SW480 (cell line): ENCODE measurements at regions not wholly inside any gene's neighbourhood (a gene's known extent, or its start where the extent isn't known, plus 50 kb on each side); places are given as distances from the start of the nearest gene placed in this dataset.

Experiments used
- DNase-seq: peaks from one replicate; pipeline ENCODE4 v3.0.0-alpha.2; 2016; ENCODE audit warnings: low spot score

DNA sequence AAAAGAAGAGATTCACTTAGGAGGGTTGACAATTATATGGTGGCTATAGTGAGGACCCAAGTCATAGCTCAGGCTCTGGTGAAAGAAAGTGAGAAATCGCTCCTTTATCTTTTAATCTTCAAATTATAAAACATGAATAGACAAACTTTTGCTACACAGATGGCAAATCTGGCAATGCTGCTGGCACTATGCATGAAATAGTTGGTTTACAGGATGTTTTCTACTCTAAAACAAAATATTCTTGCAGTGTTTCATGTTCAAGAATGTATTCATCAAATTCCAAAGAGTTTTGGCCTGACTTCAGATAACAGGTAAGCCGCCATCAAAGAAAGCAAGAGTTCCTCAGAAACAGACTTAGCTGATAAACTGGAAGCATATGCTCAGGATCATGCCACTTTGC lies 801.2 kb downstream of the C4orf33 start:
- DNase-seq = no peak

DNA sequence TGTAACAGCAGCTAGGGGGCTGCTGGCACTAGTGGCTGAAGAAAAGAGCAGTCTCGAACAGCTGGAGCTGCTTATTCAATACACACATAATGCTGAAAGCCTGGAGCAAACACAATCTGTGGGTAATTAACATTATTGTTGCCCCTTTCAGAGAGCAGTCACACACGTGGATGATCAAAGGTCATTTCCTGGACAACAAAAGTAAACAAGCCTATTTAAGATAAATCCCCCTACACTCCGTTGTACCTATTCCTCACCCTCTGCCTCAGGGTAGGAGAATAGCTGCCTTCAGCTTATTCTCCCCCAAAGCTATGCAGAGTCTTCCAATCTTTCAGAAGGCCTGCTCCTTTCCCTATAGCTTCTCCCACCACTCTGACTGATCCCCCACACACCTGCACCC lies 803.9 kb downstream of the C4orf33 start:
- no peak for DNase-seq

DNA sequence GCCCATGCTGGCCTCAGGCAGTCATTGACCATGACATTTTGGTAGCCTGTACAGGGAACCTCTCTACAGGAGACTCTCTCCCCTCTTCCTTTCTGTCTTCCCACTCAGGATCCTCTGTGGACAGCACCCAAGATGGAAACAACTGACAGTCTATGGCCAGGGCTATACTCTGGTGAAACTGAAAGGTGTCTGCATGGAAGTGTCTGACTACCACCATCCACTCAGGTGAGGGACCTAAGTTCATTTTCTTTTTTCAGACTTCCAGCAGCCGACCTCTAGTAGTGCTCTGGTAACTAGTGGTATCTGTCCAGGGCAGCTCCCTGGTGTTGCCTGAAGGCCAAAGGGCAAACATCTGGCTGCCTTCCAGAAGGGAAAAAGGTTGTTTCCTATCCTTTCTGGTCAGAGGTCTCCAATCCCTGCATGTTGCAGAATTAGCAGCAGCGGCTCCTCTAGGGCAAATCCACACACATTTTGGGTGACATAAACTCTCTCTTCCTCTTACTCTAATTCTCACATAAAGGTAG lies 804.5 kb downstream of the C4orf33 start:
- DNase-seq = no peak

DNA sequence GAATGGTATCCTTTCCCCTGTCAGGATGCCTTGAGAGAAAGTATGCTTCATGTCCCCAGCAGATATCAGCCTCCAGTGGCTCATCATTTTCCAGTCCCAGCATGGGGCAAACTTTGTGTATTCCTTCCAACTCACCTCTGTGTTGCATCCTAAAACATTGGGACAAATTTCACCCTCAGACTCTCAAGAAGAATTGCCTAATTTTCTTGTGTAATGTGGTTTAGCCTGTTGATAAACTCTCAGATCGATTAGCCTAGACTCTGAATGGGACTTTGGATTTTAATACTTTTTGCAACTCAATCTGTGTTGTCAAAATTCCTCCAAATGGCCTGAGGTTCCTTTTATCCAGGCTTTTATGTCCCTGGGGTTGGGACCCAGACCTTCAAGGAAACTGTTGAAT lies 805.3 kb downstream of the C4orf33 start:
- no peak for DNase-seq

DNA sequence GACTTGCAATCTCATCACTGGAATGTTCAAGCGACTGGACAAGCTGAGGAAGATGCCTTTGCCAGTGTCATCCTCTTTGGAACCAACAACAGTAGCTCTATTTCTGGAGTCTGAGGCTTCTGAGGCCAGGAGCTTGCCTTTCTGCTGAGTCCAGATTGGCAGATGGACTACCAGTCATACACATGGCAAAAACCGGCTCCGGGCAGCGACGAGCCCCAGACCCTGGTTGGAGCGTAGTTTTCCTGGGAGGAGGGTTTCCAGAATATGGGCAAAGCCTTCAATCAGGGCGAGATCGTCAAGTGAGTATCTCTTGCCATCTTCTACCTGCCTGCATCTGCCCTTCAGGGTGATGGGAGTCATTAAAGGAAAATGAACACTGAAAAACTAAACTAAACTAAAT lies 807.9 kb downstream of the C4orf33 start:
- DNase-seq = no peak

DNA sequence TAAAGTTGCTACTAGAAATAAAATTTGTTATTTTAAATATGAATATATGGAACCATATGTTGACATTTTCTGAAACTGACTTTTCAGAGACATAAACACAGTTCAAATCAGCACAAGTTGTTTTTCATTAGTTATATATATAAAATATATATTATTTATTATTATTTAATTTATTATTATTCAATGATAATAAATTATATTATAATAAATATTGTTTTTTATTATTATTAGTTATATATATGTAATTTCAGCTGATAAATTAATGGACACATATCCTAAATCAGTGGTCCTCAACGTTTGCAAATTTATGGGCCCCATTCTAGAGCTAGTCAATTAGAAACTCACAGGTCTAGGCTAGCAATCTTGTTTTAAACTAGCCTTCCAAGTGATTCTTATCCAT lies 809.3 kb downstream of the C4orf33 start:
- no peak for DNase-seq

DNA sequence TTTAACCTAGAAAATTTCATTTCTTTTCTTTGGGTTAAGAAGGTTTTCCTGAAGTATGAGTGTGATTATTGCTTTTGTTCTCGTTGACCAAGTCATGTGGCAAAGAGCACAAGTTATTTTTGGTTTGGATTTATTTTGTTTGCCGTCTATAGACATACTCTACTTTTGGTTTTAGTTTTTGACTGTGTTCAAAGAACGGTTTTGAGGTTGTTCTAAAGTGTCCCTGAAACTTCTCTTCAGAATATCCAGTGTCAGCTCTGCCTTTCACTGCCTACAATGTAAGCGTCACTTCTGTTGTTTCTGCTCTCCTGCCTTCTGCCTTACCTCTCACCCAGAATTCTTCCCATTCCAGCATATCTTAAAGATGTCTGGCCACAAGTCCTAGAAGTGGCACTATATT lies 812.2 kb downstream of the C4orf33 start:
- no peak for DNase-seq

DNA sequence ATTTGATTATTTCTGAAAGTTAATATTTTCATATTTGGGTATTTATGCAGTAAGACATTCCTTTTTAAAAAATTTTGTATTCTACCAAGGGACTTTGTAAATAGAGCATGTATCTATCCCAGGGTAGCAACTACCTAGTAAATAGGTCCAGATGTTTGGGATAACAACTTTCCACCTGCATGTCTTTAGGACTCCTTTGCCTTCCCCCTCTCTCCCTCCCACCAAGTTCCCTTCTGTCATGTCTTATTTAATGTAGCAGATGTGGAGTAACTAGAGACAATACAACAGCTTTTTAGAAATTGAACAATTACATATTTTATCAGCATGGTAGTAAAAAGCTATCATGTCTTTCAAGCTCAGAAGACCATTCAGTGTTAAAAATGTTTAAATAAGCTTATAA lies 821.0 kb downstream of the C4orf33 start:
- no peak for DNase-seq

DNA sequence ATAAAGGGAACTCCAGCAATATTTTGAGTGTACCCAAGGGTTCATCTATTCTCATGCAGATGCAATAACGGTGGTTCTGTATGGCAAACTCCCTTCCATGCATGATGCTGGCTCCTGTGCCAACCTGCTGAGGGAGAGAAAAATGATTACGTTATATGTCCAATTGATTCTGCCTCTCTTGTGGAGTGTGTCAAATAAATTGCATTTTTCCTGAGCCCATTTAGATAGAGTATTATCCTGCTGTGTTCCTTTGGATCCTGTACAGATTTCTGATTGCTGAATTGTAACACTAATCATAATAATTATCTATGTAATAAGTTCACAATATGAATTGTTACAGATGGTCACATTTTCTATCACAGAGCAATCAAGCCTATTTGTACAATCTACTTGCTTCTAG lies 821.7 kb downstream of the C4orf33 start:
- no peak for DNase-seq

DNA sequence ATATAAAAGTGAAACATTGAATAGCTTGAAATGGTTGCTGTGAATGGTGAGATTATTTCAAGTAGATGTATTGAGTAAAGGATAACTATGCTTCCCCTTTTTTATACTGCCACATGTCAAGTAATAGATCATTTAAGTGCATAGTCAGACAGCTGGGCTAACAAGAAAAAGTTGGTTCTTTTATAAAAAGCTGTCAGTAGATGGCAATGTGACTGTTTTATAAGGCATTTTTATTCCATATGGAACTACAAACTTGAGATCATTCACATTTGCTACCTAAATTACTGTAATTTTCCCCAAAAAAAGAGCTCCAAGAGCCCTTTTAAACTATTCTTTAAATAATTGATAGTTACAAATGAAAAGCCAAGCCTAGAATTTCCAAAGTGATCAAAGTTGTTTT lies 831.0 kb downstream of the C4orf33 start:
- no peak for DNase-seq

DNA sequence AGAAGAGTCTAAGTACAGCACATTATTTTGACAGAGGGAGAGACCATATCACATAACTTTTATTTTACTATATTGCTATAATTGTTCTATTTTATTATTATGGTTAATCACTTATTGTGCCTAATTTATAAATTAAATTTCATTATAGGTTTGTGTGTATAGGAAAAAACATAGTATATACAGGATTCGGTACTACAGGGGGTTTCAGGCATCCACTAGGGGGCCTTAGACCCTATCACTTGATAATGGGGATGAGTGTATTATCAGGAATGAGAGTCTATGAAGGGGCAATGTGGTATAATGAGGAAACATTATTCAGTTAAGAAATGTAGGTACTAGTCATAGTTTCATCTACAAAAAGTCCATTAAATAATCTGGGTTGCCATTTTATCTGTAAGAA lies 833.1 kb downstream of the C4orf33 start:
- DNase-seq = no peak

DNA sequence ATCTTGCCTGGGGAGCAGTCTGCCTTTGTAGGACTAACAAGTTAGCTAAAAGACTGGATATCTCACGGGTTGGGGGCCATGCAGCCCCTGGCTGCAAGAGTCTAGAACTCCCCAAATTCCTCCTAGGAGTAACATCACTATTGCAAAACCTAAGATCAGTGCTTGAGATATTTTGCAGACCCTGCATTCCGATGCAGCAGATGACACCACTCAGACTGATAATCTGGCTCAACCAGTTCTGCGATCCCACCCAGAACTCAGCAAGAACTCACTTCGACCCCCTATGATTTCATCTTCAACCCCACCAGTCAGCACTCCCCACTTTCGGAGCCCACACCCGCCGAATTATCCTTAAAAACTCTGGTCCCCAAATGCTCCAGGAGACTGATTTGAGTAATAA lies 834.0 kb downstream of the C4orf33 start:
- no peak for DNase-seq

DNA sequence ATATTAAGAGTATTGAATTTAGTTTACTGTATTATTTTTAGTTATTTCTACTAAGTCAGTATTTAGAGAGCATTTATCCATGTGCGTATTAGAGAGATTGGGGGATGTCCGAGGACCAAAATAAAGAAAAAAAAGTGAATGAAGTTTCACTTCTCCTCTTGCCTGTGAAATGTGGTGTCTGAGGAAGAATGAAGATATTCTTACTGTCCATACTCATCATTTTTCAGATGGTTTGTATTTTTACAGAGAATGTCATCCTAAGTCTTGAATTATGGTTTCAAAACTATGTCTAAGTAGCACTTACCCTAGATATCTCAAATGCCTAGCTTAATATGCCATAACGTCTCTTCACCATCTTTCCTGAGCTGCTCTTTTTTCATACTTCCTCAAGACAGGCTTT lies 854.3 kb downstream of the C4orf33 start:
- DNase-seq = no peak

DNA sequence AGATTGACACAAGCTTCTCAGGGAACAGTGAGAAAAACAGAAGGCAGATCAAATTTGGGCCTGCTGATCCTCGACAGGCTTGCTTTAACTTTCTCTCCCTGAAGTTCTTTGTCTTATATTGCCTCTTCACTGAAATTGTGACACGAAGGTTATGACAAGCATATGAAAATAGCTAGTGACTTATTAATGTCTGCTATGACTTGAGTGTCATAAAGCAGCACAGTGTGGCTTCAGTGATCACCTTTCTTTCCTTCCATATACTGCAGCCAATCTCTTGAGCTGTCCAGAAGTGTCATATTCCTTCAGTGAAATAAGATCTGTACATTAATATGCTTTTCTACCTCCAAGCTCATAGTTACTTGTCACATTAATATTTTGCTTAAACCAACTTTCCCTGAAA lies 870.2 kb downstream of the C4orf33 start:
- DNase-seq = no peak

DNA sequence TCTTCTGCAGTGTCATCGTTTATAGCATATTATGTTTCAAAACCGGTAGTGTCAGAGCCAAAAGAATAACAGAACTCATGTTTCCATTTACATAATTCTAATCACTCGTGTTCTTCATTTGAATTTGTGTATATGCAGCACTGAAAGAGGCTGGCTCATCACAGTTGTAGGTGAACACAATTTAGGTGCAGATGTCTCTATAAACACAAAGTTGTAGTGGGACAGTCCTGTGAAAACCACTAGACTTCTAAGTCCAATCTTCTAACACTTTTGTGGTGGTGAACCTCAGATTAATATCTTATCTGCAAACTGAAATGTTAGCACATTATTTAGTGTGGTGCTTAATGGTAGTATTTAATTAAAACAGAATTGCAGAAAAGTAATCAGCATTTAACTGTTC lies 872.4 kb downstream of the C4orf33 start:
- DNase-seq = no peak

DNA sequence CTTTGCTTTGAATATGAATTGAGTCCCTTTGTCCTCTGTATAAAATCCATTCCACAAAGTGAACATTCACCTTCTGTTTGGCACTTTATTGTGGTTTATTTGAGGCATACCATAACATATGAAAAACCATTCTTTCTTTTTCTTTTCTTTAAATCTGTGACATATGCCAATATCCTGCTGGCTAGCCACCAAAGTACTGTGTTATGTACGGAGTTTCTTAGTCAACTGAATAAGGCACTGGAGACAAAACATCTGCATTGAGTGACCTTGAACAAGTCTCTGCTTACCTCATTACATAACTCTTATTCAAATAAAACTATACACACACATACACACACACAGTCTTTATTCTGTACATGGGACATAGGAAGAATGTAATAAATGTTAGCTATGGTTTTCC lies 872.8 kb downstream of the C4orf33 start:
- DNase-seq = no peak

DNA sequence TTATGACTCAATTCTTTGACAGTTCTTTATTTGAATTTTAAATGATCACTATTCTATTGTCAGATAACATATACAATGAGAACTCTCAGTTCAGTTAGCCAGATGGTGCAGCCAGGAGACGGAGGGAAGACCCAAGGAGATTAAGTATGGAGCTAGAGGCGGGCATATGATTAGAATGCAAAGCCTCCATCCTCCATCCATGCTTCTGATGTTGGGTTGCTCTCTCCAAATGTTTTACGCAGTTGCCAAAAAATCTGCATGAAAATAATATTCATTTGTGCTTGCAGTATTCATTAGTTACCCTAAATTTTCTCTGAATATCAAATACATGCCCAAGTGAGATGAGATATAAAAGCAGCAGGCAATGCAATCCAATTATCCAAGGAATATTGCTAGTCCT lies 874.8 kb downstream of the C4orf33 start:
- no peak for DNase-seq

DNA sequence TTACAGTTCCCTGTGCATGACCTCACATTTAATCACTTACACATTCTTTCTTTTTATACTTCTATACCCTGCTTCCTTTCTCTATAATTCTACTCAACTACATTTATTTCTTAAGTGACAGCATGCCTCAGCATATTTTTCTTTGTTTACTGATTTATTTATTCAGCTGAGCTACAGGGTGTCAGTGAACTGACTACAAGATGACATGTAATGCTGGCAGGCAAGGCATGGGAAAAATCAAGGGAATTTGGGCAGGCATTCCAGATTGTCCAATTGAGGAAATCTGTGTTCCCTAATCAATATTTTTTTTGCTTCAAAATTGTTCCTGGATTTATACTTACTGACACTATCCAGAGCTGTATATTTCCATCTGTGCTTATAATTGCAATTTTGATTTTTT lies 875.5 kb downstream of the C4orf33 start:
- DNase-seq = no peak

DNA sequence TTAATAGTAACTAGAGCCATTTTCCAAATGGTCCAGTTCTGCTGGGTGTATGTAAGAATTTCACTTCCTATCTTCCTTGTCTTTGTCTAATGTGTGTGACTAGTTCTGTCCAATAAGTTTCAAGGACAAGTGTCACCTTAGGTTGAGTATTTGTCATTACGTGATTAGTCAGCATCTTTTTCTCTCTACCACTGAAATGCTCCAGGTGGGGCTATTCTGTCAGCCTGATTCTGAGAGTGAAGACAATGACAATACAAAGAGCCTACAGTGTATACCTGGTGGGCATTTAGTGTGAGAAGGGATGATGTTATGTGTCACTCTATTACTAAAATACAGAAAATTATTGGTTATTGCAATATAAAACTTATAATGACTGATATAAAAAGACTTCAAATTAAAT lies 876.3 kb downstream of the C4orf33 start:
- DNase-seq = no peak

DNA sequence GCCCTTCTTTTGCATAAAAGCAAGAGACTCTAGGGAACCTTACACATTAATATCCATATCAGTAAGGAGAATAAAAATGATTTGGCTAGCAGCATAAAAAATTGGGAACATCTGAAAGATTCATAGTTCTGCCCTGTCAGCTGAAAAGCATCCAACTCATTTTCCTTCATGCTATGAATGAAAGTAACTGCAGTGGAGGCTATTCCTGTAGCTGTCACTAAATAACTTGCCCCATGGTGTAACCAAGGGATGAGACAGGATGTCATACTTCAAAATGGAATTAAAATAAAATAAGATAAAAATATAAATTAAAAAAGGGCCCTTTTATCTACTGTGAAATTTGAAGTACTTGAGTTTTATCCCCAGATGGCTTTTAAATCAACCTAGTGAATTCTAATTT lies 878.8 kb downstream of the C4orf33 start:
- DNase-seq = no peak

DNA sequence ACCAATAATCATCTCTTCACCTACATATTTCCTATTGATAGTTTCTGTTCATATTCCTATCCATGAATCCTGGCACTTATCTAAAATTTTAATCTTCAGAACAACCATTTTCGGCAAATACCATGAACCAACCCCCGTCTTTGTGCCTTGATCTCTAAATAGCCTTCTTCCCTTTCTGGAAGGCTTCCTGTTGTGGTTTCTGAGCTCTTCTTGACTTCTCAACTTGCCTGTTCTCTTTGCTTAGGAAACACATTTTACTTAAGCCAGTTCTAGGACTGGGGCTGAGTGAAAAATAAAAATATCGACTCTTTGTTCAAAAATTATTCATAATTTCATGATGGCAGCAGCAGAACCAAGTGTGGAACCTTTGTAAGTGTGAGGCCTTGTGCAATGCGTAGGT lies 882.4 kb downstream of the C4orf33 start:
- no peak for DNase-seq

DNA sequence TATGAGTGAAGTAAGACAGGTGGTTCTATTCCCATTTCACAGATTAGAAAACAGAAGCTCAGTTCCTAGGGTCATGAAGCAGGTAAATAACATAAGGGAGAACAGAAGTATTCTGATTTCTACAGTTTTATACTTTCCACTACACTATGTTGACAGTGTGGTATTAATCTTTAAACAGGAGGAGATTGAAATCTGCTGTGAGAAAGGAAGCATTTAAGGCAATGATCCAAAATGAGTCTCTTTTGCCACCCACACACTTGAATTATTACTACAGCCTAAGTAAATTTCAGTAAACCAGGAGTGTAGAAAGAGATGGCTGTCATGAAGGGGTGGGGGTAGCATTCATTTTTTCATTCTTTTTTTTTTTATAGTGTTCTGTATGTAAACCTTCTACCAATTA lies 893.0 kb downstream of the C4orf33 start:
- DNase-seq = no peak

DNA sequence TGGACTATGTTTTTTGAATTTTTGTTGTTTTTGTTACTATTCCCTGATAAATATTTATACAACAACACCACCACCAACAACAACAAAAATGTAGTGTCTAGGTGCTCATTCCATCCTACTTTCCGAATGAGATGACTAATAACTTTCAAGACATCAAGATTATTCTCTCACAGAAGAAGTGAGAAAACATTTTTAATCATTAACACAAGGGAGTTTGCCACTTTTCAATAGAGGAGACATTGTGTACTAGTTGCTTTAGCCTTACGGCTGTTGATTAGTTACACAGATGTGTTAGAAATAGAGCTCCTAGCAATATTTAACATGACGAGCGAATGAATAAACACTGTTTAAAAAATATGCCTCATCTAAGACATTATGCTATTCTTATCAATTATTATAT lies 898.8 kb downstream of the C4orf33 start:
- DNase-seq = no peak

DNA sequence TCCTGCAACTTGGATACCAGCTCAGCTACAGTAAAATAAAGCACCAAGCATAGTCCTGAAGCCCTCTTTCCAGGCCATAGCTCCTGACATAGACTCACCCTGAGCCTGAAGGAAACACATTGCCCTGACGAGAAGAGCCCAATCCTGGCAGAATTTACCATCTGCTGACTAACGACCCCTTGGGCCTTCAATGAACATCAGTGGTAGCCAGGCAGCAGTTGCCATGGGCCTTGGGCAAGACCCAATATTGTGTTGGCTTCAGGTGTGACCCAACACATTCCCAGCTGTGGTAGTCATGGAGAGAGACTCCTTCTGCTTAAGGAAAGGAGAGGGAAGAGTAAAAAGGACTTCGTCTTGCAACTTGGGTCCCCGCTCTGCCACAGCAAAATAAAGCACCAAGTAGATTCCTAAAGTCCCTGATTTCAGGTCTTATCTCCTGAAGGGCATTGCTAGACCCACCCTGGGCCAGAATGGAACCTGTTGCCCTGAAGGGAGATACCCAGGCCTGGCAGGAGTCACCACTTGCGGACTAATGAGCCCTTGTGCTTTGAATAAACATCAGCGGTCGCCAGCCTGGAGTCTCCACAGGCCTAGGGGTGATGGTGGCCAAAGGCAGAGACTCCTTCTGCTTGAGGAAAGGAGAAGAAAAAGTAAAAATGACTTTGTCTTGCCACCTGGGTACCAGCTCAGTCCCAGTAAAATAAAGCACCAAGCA lies 902.6 kb downstream of the C4orf33 start:
- DNase-seq = no peak

DNA sequence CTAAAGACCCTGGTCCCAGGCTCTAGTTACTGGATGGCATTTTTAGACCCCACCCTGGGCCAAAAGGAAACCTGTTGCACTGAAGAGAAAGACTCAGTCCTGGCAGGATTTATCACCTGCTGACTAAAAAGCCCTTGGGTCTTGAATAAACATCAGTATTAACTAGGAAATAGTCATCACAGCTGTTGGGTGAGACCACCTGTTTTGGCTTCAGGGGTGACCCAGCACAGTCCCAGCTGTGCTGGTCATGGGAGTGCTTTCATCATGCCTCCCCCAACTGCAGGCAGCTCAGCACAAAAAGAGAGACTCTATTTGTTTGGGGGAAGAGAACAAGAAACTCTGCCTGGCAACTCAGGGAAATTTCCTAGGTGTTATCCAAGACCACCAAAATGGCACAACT lies 903.2 kb downstream of the C4orf33 start:
- no peak for DNase-seq
